GM12875 (cell line): ENCODE measurements at regions not wholly inside any gene's neighbourhood (a gene's known extent, or its start where the extent isn't known, plus 50 kb on each side); places are given as distances from the start of the nearest gene placed in this dataset.
A peak's percentile ranks its signal among the peaks of the same experiment; 100 is the strongest.
"Not testable (repeated sequence)": the region's sequence is repeated elsewhere in the genome, so short reads cannot be mapped to it uniquely, and the experiment has no call there.

Experiments used
- H3K4me3 ChIP-seq: one replicate; pipeline ENCODE4 v1.5.1; 2011; ENCODE audit warnings: low read depth, low read length, control low read depth
- CTCF ChIP-seq: IDR thresholded peaks from 2 replicates; pipeline ENCODE4 v1.5.1; 2011; ENCODE audit warnings: low read depth, mild to moderate bottlenecking, control low read depth, inconsistent platforms, low read length, moderate library complexity, borderline replicate concordance; ENCODE audit not compliant: insufficient read depth

GRCh38 chr7:67359900-67360299 lies 363.3 kb downstream of the TYW1 start:
- H3K4me3 ChIP-seq, result no peak overlapping the region
- no peak for TF ChIP-seq CTCF

GRCh38 chr7:67361150-67361549 lies 364.5 kb downstream of the TYW1 start:
- H3K4me3 ChIP-seq, result no peak overlapping the region
- no peak for TF ChIP-seq CTCF

- H3K4me3 ChIP-seq, result no peak overlapping the region
- TF ChIP-seq CTCF, result no peak
Observed at GRCh38 chr7:67364441-67365017, 367.9 kb downstream of the TYW1 start.

GRCh38 chr7:67371429-67372305 lies 375.0 kb downstream of the TYW1 start:
- no peak overlapping the region for H3K4me3 ChIP-seq
- TF ChIP-seq CTCF, result peak; percentile 71

GRCh38 chr7:67373389-67373788 lies 376.8 kb downstream of the TYW1 start:
- H3K4me3 ChIP-seq, result not testable (repeated sequence)

GRCh38 chr7:67375427-67375826 lies 378.8 kb downstream of the TYW1 start:
- H3K4me3 ChIP-seq, result no peak overlapping the region
- TF ChIP-seq CTCF, result no peak

GRCh38 chr7:67377939-67378862 lies 381.6 kb downstream of the TYW1 start:
- TF ChIP-seq CTCF, result peak; percentile 95
- no peak overlapping the region for H3K4me3 ChIP-seq
